GM21526 (cell line): ENCODE measurements at regions not wholly inside any gene's neighbourhood (a gene's known extent, or its start where the extent isn't known, plus 50 kb on each side); places are given as distances from the start of the nearest gene placed in this dataset.

Experiments
- ATAC-seq: cut with Tn5 transposase; IDR thresholded peaks from one replicate; pipeline ENCODE4 v1.9.1; 2021; ENCODE audit warnings: moderate library complexity; ENCODE audit not compliant: unreplicated experiment, low FRiP score

DNA sequence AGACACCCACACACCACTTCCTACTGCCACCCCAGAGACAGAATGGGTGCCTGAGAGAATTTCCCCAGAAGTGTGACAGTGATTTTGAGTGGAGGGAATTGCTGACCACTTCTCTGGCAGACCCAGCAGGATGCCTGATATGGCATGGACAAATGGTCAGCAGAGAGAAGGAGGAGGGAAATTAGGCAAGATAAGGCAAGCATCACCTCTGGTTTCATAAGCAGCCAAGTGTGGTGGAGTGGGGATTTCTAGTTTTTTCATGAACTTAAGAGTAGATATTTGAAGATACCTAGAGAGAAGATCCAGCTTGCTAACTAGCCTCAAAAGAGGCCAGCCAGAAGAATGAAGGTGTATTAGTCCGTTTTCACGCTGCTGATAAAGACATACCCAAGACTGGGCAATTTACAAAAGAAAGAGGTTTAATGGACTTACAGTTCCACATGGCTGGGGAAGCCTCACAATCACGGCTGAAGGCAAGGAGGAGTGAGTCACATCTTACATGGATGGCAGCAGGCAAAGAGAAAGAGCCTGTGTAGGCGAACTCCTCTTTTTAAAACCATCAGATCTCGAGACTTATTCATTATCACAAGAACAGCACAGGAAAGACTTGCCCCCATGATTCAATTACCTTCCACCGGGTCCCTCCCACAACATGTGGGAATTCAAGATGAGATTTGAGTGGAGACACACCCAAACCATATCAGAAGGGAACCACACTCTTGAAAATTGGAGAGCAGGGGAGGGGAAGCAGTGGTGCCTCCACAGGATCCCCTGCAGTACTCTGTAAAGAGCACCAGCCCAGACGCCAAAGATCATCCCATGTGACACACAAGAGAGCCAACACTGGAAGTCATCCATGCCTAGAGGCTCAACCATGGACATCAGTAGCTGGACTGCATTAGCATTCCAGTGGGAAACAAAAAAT is 64.2 kb downstream of the RBM43 start:
- no peak for ATAC-seq

DNA sequence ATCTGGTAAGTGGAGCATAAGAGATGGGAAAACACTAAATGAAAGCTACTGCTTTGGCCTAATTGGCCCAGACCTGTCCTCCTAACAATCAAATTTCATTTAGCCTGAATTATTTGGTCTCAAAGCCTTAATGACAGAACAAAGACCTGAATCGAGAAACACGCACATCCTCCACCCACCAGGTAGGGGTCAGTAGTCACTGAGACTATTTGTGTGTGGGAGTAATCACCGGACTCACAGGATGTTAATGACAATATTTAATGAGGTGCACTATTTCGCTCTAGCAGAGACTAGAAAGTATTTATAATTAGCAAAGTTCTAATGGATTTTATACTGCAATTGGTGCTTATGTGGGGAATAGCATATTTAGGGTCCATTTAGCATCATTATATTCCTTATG is 68.1 kb downstream of the RBM43 start:
- ATAC-seq = no peak

DNA sequence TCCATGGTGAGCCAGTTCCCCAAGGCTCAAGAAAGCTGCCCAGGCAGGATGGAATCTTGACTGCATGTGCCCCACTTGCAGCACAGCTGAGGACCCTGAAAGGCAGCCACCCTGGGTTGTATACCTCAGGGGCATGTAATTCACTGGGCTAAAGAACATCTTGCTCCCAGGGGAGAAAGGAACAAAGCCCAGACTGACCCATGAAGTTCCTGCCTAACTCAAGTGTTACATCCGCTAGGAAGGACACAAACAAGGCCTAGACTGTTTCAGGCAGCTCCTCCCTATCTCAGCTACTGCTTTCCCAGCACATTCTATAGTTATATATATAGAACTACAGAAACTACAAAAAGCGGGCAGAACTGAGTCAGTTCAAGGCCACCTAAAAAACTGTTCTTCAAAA is 69.0 kb downstream of the RBM43 start:
- ATAC-seq = no peak

DNA sequence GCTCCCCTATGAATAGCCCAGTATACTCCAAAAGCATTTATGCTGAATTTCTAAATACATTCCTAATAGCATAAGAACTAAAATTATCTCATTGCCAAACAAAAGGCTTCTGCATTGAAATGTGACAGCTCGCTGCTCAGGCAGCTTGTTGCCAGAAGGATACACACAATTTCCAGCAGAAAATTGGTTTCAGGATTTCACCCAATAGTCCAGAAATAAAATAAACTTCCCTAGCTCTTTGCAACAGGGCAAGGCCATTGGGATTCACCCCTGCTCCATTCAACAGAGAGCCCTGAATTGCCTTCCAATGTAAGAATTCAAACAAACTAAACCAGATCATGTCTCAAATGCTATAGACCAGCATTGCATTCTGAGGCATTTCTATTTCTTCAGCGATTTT is 70.7 kb downstream of the RBM43 start:
- ATAC-seq = no peak

DNA sequence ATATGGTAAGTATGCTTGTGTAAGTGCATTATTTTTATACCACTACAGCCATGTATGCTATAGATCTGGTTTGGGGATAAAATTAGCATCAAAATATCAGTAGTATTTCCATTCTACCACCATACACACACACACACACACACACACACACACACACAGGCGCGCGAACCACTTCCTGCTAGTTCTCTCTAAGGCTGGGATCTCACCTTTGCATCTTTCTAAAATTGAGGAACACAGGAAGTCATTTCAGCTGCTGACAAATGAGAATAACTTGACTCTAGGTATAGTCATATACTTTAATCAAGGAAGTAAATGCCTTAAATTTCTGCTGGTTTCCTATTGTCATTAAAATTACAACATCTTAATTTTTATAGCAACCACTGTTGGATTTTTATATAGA is 72.5 kb downstream of the RBM43 start:
- ATAC-seq = no peak

DNA sequence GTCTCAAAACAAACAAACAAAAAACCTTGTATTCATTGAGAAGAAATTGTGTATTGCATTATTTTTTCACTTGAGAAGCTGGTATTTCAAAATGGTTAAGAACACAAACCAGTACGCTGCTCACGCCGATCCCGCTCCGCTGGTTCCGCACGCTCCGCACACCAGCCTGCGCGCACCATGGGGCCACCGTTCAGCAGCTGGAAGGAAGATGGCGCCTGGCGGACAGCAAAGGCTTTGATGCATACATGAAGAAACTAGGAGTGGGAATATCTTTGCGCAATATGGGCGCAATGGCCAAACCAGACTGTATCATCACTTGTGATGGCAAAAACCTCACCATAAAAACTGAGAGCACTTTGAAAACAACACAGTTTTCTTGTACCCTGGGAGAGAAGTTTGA is 75.7 kb downstream of the RBM43 start:
- no peak for ATAC-seq

DNA sequence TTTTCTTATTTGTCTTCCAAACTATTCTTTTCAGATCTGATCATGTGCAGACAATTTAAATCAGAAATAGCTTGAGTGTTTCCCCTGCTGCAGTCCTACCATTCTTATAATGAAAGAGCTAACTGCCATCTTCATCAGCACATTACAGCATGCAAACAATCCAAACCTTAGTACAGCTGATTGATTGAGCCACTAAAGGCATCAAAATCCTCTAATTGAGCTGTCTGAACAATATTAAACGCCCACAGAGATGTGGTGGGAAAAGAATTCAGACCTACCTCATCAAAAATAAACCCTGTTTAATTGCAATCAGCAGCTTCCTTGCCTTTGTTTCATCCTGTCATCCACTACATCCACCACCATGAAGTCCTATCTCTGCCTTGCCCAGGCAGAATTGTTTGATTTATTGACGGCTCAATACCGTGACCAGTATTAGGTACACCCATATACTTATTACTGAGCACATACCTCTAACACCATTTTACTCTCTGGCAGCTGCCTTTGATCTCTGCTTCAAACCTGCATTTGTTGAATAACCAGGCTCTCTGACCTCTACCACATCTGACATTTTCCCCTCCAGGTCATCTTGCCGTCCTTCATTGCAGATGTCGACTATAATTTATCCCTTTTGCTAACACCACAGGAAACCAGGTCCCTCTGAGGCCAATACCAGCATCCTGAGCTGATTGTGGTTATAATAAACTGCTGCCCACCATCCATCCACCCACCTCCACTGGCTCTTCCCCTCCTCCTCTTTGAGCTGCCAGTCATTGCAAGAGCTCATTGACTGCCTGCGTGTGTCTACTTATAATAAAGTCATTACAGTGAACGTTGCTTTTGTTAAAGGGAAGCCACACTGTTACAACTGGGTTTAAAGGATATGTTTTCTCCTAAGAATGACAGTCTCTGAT is 78.5 kb downstream of the RBM43 start:
- ATAC-seq = no peak

DNA sequence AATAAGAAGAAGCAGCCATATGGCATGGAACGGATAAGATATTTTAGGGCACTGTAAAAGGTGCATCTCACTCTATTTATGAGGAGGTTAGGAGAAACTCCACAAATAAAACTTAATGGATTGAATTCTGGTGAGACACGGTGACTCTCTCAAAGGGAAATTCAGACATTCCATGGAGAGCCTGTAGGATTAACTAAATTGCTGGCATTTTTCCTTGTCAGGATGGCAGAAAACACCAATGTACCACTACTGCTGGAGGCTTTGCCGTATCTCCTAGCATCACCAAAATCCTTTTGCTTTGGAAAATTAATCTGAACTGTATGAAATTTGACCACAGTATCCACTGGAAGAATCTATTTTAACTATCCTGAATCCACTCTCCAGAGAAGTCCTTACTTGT is 79.3 kb downstream of the RBM43 start:
- ATAC-seq = no peak

DNA sequence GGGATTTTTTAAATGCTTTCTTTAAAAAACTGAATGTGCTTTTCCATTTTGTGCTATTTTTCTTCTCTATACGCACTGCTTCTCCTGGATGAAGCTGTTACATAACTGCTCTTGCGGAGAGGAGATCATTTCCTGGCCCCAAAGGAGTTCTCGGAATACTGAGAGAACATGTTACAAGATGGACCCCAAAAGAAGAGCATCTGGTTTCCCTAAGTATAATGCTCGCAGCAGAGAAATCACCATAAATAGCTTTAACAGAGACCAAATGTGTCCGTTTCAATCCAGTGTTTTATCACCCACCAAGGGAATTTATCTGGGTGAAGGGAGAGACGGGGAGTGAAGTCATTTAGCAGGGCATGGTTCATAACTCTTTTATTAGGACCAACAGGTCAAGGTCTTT is 80.1 kb downstream of the RBM43 start:
- no peak for ATAC-seq

DNA sequence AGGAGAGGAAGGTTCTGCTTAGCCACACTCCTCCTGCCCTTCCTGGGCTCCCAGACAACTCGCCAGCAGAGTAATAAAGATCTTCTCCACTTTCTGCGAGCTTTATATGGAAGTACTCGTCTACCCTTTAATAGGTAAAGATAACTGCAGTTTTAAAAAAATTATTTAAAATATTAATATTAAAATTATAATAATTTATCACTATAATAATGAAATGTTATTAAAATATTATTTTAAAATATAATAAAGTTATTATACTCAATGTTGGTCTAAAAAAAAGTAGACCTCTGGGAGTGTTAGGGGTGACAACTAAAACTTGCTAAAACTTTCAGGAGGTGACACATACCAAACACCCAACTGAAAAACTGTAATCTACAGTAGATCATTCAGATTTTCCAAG is 81.5 kb downstream of the RBM43 start:
- ATAC-seq = no peak

DNA sequence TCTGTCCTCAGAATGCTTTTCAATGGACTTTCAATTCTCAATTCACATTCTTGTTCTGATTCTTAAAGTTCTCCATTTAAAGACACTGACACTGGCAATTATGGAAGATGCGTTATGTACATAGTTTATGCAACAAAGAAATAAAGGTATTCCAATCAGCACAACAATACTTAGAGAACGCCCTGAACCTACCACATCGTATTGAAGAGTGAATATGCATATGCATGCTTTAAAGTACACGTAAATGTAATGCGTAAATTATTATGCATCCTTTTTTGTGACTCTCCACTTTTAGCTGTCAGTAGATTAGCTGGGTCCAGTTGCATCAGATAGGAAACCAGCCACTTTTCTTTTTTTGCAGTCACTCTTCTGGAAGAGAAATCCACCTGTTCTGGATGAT is 83.5 kb downstream of the RBM43 start:
- no peak for ATAC-seq

DNA sequence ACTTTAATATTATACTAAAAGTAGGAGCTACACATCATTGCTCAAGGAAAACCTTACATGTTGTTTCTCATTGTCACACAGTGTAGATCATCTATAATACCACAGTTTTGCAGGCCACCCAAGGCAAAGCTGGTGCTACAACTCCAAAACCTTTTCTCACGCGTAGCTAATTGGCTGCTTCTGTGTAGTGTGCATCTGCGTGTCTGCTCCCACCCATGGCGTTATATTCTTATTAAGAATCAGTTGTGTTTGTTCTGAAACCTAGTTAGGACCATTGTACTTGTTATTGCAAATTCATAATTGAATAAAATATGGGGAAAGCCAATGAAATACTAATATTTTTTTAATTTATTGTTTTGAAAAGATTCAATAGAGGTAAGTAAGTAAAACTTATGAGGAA is 83.9 kb downstream of the RBM43 start:
- ATAC-seq = no peak

DNA sequence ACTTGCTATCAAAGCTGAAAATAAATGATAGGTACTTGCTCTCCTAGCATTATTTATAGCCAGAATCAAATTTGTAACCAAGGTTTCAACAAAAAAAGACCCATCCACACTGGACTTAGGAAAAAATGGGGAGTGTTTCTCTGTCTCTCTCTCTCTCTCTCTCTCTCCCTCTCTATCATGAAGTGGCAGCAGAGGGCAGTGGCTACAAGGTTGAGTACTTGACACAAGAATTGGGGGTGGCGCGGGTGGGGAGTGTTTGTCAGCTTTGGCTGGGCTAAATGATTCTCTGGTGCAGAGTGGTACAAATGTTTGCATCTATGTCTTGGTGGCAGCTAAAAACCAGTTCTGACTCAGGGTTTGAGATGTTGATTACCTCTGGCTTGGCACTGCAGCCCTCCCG is 85.0 kb downstream of the RBM43 start:
- ATAC-seq = no peak

DNA sequence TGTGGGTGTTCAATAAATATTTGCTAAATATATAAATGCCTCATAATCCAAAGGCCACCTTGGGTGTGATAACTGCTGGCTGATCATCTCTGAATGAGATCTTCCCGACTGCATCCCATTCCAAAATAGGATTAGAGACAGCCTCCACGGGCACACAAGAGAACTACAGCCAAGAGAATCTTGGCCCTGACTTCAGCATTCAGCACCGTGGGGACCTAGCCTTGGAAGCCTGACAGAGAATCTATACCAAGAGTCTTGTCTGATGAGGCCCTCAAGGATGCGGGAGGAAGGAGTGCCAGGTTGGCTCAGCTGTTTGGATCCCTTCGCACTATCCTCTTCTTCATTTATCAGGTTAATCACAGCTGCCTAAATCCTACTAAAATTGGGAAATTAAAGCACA is 85.8 kb downstream of the RBM43 start:
- no peak for ATAC-seq

DNA sequence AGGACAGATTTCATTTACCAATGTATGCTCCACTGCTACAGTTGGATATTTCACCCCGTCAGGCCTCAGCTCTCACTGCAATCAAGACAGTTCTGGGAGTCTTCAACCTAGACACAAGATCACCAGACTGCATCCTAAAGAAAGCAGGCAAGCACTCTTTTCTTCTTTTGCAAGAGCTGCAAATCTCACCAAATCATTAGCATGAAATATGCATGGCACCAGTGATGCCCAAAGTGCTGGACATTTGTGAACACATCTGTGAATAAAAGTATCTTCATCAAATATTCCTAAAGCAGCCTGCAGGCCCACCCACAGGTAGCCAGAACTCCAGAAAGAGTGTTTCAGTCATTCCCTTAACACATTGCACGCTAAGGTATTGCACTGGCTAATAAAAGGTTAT is 87.5 kb downstream of the RBM43 start:
- ATAC-seq = no peak

DNA sequence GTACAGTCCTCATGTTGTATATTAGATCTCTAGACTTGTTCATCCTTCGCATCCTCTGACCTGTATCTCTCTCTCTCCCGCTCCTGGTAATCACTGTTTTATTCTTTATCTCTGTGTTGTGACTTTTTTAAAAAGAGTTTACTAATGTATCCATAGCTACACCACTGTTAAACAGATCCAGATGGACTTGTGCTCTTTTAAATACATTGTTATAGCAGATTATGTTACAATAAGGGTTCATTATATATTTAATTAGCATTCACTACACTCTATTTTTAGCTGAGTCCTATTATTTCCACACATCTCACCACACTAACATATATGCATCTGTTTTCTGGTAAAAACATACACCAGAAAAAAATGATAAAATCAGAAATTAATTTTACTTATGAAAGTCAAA is 90.5 kb downstream of the RBM43 start:
- no peak for ATAC-seq

DNA sequence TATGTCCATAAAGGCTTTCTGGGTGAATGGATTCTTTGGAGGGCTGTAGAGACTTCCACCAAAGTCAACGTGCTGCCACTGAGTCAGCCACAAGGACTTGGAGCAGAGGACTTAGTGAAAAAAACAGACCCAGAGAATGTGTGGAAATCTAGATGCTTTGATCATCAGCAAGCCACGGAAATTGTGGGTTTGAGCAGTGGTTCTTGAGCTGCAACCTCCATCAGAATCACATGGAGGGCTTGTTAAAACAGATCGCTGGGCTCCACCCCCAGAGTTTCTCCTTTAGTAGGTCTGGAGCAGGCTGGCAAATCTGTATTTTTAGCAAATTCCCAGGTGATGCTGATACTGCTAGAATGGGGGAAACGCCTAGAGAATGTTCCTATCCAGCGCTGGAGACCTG is 95.3 kb downstream of the RBM43 start:
- ATAC-seq = no peak

DNA sequence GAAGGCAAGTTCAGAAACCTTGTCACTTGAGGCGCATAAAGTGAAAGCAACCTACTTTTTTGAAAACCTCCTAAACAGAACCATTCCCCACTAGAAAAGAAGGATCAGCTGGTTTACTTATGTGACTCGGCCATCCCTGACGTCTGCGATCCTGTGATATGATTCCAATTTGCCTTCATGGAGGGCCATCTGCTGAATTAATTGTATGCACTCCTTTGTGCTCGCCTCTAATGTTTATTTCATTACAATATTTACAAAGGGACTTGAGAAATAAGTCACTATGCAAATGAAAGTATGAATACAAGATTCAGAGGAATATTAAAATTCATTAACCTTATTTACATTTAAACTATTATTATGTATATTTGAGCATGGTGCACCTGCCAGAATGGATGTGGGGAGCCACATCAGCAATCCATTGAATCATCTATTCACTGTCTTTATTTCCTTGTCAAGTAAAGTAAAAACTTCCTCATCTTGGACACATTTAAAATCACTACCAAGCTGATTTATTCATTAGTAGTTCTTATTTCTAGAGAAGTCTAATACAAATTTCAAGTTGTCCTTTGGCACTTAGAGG is 96.5 kb downstream of the RBM43 start:
- no peak for ATAC-seq

DNA sequence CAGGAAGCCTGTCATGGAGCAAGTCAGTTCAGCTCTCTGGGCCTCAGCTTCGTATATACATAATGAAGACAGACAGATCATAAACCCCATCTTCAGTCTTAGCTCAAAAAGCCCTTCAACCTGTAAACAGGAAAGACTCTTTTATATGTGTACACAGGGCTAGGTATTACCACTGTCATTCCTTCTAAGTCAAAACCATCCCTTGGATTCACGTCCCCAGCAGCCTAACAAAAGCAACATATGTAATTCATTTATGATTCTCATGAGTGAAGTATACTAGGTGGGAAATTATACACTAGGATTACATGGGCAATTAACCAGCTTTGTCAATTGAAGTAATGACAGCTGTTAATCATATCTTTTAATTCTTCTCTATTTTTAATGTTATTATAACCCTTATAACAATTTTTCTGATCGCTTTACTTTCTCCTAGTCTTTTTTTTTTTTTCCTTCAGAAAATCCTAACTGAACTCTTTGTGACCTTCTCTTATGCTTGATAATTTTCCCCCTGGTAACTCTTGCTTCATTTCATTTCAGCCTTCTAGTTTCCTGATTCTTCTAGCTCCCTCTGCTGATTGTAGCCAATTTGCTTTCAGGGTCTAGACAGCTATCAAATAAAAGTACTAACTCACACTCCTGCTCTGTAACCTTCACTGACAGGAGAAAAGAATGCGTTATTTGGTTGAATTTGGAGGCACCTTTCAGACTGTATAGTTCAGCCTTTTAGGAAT is 99.7 kb downstream of the RBM43 start:
- ATAC-seq = no peak

DNA sequence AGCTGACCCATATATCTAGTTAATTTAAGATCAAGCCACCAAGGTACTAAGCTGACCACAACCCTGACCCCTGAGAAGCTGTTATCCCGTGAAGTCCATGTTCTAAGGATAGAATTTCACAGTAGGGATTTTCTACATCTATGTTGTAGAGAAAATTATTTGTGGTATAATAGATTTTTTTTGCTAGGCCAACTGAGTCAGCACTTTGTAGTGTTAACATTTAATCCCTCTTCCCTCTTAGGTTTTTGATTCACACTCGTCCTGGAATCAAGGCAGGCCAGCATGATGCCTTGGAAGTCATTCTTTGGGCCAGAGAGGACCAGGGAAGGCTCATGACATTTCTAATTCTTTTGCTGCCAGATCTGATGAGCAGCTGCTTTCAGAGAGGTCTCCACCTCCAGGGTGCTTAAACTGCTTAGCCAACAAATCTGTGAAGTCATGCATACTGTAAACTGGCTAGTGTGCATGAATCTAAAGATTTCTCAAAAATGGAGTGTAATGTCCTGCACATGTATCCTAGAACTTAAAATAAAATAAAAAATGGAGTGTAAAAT is 102.5 kb downstream of the RBM43 start:
- ATAC-seq = no peak
